K562 (cell line): ENCODE measurements at regions not wholly inside any gene's neighbourhood (a gene's known extent, or its start where the extent isn't known, plus 50 kb on each side); places are given as distances from the start of the nearest gene placed in this dataset.

Experiments used
- ATAC-seq: fragments of 200-7000 bp; cut with Tn5 transposase; 3 replicates; pipeline ENCODE4 v1.9.1; 2020; ENCODE audit warnings: moderate library complexity
- BruUV-seq: library from RNA; stranded (reverse); fragments of 400-500 nt; replicated peaks from 2 replicates; lab custom pipeline; 2021; lab: Mats Ljungman, UMichigan
- CTCF ChIA-PET: fragments of 300-600 bp; formaldehyde crosslinking; extraction: SDS; loops from one replicate; lab custom pipeline; 2021; ENCODE audit warnings: low intra/inter-chr PET ratio; lab: Yijun Ruan, JAX
- POLR2A ChIA-PET: fragments of 300-600, 350-650 bp; sonication (Branson Sonifier 250); formaldehyde crosslinking; extraction: SDS; loops from one replicate; lab custom pipeline; 2021; ENCODE audit warnings: antibody characterized with exemption, inconsistent platforms; lab: Yijun Ruan, JAX
- DNase-seq, 4 experiments: peaks; one replicate each; pipeline versions ENCODE4 v3.0.0 to v3.0.0-alpha.2; 2011 to 2018; ENCODE audit warnings: low spot score in 3 of 4, mixed read lengths in 3 of 4; ENCODE audit errors: extremely low read depth in 1 of 4
- FAIRE-seq: peaks from 2 replicates; lab custom pipeline; 2011; peaks lifted over from hg19 to GRCh38; lab: Jason Lieb, UNC
- H2AFZ ChIP-seq: 2 replicates; pipeline ENCODE4 v1.6.0; 2011; ENCODE audit warnings: low read depth, low read length, control low read depth, inconsistent platforms
- H3K27ac ChIP-seq: fragments of 200-600 bp; 3 replicates; pipeline ENCODE4 v1.8.0; 2011; ENCODE audit warnings: low read depth, mild to moderate bottlenecking, control low read depth, inconsistent platforms, low read length, moderate library complexity, mixed read lengths; ENCODE audit errors: extremely low read depth
- H3K27me3 ChIP-seq, 2 experiments: fragments of 300-600 bp in 1 of 2; 2 replicates in 1 of 2; 3 replicates in 1 of 2; pipeline versions ENCODE4 v1.6.0 to v1.8.0; 2011; ENCODE audit warnings: inconsistent platforms in 2 of 2, low read length in 2 of 2, mild to moderate bottlenecking in 1 of 2, mixed read lengths in 1 of 2, moderate library complexity in 1 of 2; ENCODE audit not compliant: control insufficient read depth in 2 of 2, insufficient read depth in 2 of 2
- H3K36me3 ChIP-seq: fragments of 300-600 bp; 3 replicates; pipeline ENCODE4 v1.8.0; 2011; ENCODE audit warnings: mild to moderate bottlenecking, low read length, inconsistent platforms; ENCODE audit not compliant: control insufficient read depth, insufficient read depth
- H3K4me1 ChIP-seq, 2 experiments: fragments of 200-600 bp in 1 of 2; replicated peaks in 1 of 2; 2 replicates in 1 of 2; 3 replicates in 1 of 2; pipeline versions ENCODE4 v1.5.1 to v1.8.0; 2011; ENCODE audit warnings: inconsistent platforms in 2 of 2, low read length in 2 of 2, mild to moderate bottlenecking in 1 of 2, mixed read lengths in 1 of 2, moderate library complexity in 1 of 2; ENCODE audit not compliant: control insufficient read depth in 2 of 2, insufficient read depth in 2 of 2
- H3K4me2 ChIP-seq: 2 replicates; pipeline ENCODE4 v1.6.1; 2011; ENCODE audit warnings: low read length, control low read depth, inconsistent platforms, mixed read lengths; ENCODE audit not compliant: insufficient read depth
- H3K4me3 ChIP-seq: fragments of 200-600 bp; sonication (generic), shearing (Covaris generic); 2 replicates; pipeline ENCODE4 v1.5.1; 2016; ENCODE audit warnings: control low read depth, inconsistent platforms
- H3K79me2 ChIP-seq: fragments of 200-600 bp; 3 replicates; pipeline ENCODE4 v1.8.0; 2011; ENCODE audit warnings: low read length, inconsistent platforms; ENCODE audit not compliant: control insufficient read depth, insufficient read depth
- H3K9ac ChIP-seq, 2 experiments: 2 replicates each; pipeline versions ENCODE4 v1.6.0 to v1.6.1; 2011; ENCODE audit warnings: low read depth in 2 of 2, low read length in 2 of 2, control low read depth in 1 of 2, inconsistent platforms in 1 of 2, mild to moderate bottlenecking in 1 of 2, mixed read lengths in 1 of 2; ENCODE audit not compliant: insufficient read depth in 1 of 2
- H3K9me1 ChIP-seq: one replicate; pipeline ENCODE4 v1.6.0; 2011; ENCODE audit warnings: inconsistent platforms, mild to moderate bottlenecking, low read length, moderate library complexity; ENCODE audit not compliant: control insufficient read depth, insufficient read depth
- H3K9me3 ChIP-seq: replicated peaks from 2 replicates; pipeline ENCODE4 v1.5.1; 2011; ENCODE audit warnings: low read depth, low read length, inconsistent platforms; ENCODE audit not compliant: control insufficient read depth, insufficient read depth
- H4K20me1 ChIP-seq: replicated peaks from 2 replicates; pipeline ENCODE4 v1.6.1; 2011; ENCODE audit warnings: low read length, inconsistent platforms, mixed read lengths; ENCODE audit not compliant: control insufficient read depth, insufficient read depth
- BCOR ChIP-seq: fragments of 450-650 bp; IDR thresholded peaks from 2 replicates; pipeline ENCODE4 v1.6.1; 2016
- BRD4 ChIP-seq: fragments of 200-600 bp; sonication (generic); IDR thresholded peaks from 2 replicates; pipeline ENCODE4 v1.6.1; 2017; ENCODE audit warnings: inconsistent platforms
- CBX5 ChIP-seq: IDR thresholded peaks from 2 replicates; pipeline ENCODE4 v1.6.1; 2014; ENCODE audit warnings: low read depth, borderline replicate concordance
- EHMT2 ChIP-seq: fragments of 450-650 bp; IDR thresholded peaks from 2 replicates; pipeline ENCODE4 v1.6.1; 2018; ENCODE audit warnings: antibody characterized with exemption
- HMG20A ChIP-seq: fragments of 450-650 bp; formaldehyde crosslinking; conservative IDR thresholded peaks from 2 replicates; pipeline ENCODE4 v1.4.0; 2020; ENCODE audit warnings: mild to moderate bottlenecking, mixed read lengths
- NRF1 ChIP-seq, 2 experiments: fragments of 450-650 bp; IDR thresholded peaks in 1 of 2; conservative IDR thresholded peaks in 1 of 2; 2 replicates each; pipeline ENCODE4 v1.6.1; 2014; ENCODE audit warnings: mild to moderate bottlenecking in 2 of 2
- PURB ChIP-seq: sonication (generic); formaldehyde crosslinking; IDR thresholded peaks from 2 replicates; pipeline ENCODE4 v1.9.0; 2021; ENCODE audit warnings: low read depth, mild to moderate bottlenecking, missing genetic modification reagents
- SOX6 ChIP-seq: fragments of 450-650 bp; IDR thresholded peaks from 2 replicates; pipeline ENCODE4 v1.6.1; 2014; ENCODE audit warnings: mild to moderate bottlenecking
- TFAM ChIP-seq: fragments of 250-450 bp; sonication (Bioruptor Pico); conservative IDR thresholded peaks from 2 replicates; pipeline ENCODE4 v1.5.0; 2021; ENCODE audit warnings: mild to moderate bottlenecking, moderate library complexity
- WHSC1 ChIP-seq: IDR thresholded peaks from one replicate; pipeline ENCODE4 v1.6.1; 2012; ENCODE audit warnings: low read length, control low read depth, inconsistent platforms
- WGBS: fragments of 100-300 bp; shearing (Covaris generic); methylation state at CpG from one replicate; pipeline ENCODE4 v1.1.6; 2016; ENCODE audit warnings: low coverage, mixed read lengths; ENCODE audit not compliant: insufficient coverage; ENCODE audit errors: missing lambda C conversion rate; 5-methylcytosine and 5-hydroxymethylcytosine counted together
- in situ Hi-C: fragments of 300-500 bp; cut with MboI; formaldehyde crosslinking; loops from 4 replicates; pipeline ENCODE4 v1.15.0; 2018; ENCODE audit warnings: inconsistent platforms, mixed read lengths
- intact Hi-C: fragments of 100-400 bp; cut with micrococcal nuclease; formaldehyde crosslinking; loops from 2 replicates; pipeline ENCODE4 v1.14.2; 2022
- TF ChIP-seq, protein P1 (sequence below): sonication (generic); formaldehyde crosslinking; IDR thresholded peaks from 2 replicates; pipeline ENCODE4 v1.8.0; 2022; ENCODE audit warnings: missing genetic modification reagents, mild to moderate bottlenecking, borderline replicate concordance
- TF ChIP-seq, protein P2 (sequence below): fragments of 450-650 bp; IDR thresholded peaks from 2 replicates; pipeline ENCODE4 v1.6.1; 2018; ENCODE audit warnings: mild to moderate bottlenecking, low read depth; ENCODE audit not compliant: partially characterized antibody
- TF ChIP-seq, protein P3 (sequence below): sonication (generic); formaldehyde crosslinking; IDR thresholded peaks from 2 replicates; pipeline ENCODE4 v1.8.0; 2022; ENCODE audit warnings: mild to moderate bottlenecking, missing genetic modification reagents

GRCh38 chr18:24910221-24910620, 441.7 kb downstream of the ZNF521 start:
- no peak for ATAC-seq
- H3K9me3 ChIP-seq = 0 out of 2 replicates have a peak, but pooled peaks cover 3% of the 10 kb centered on the region
- no peaks in the 10 kb centered on the region for H3K9me1 ChIP-seq
- H3K4me1 ChIP-seq = no peaks in the 10 kb centered on the region
- H3K36me3 ChIP-seq = no peaks in the 10 kb centered on the region
- intact Hi-C loops = no loop called here
- H4K20me1 ChIP-seq = no peaks in the 10 kb centered on the region
- H3K79me2 ChIP-seq = no peaks in the 10 kb centered on the region
- CTCF ChIA-PET = no interaction called here
- BruUV-seq = no TSS peak
- in situ Hi-C loops = no loop called here
- no peak overlapping the region for H3K4me3 ChIP-seq
- TF ChIP-seq PURB (CRISPR knock-in tag) (no peak), NRF1 (conservative IDR thresholded peaks at IDR 0.05 in 1 of 2, IDR thresholded peaks at IDR 0.05 in 1 of 2) (no peak)
- no peak for DNase-seq
- no peak overlapping the region for H3K4me2 ChIP-seq
- no peak overlapping the region for H3K27ac ChIP-seq
- H2AFZ ChIP-seq = no peak overlapping the region
- no peak for FAIRE-seq
- POLR2A ChIA-PET = no interaction called here
- H3K27me3 ChIP-seq = no peaks in the 10 kb centered on the region
- H3K9ac ChIP-seq = no peak overlapping the region

DNA sequence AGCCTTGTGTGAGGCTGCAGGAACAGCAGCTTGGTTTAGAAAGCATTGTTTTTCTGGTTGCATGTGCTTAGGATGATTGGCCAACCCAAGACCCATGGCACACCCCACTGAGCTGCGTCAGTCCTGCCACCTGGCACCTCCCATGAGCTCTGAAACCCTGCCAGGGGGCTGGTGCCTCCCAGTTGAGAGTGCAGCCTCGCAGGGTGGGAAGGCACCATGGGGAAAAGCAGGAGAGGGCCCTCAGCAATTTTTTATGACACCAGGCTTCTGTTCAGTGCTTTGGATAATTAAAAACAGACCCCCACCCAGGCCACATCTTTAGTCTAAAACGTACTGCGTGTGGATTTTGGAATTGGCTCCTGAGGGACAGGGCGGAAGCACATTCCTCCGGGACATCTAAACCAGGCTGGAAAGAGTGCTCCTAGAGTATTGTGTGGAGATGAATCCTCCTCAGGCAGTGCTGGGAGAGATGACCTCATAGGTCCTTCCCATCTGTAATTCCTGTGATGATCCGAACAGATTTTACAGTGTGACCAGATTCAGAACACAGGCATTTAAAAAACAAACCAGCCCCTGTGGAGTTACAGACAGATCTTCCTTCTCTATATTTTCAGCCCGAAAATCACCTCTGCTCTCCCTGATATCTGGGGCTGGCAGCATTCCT, 438.3 kb downstream of the ZNF521 start:
- Histone ChIP-seq H3K79me2 (no peaks in the 10 kb centered on the region), H3K27me3 (no peaks in the 10 kb centered on the region), H3K9me1 (no peaks in the 10 kb centered on the region), H3K9ac (no peak overlapping the region), H3K27ac (no peak overlapping the region), H3K4me3 (no peak overlapping the region), H4K20me1 (no peaks in the 10 kb centered on the region), H3K4me1 (no peaks in the 10 kb centered on the region), H3K9me3 (0 out of 2 replicates have a peak, but pooled peaks cover 3% of the 10 kb centered on the region), H3K36me3 (no peaks in the 10 kb centered on the region), H3K4me2 (no peak overlapping the region), H2AFZ (no peak overlapping the region)
- ATAC-seq (no peak), FAIRE-seq (no peak), DNase-seq (no peak)
- ChIA-PET POLR2A (no interaction called here), CTCF (no interaction called here)
- intact Hi-C loops (no loop called here), in situ Hi-C loops (no loop called here)
- WGBS = 2% methylated on average over 8 of the region's 8 CpGs
- no TSS peak for BruUV-seq
- TF ChIP-seq EHMT2 (no peak), CBX5 (no peak), HMG20A (no peak), BRD4 (no peak), BCOR (no peak), SOX6 (no peak), WHSC1 (no peak), TFAM (CRISPR knock-in tag) (no peak)
- TF ChIP-seq, protein P1, sequence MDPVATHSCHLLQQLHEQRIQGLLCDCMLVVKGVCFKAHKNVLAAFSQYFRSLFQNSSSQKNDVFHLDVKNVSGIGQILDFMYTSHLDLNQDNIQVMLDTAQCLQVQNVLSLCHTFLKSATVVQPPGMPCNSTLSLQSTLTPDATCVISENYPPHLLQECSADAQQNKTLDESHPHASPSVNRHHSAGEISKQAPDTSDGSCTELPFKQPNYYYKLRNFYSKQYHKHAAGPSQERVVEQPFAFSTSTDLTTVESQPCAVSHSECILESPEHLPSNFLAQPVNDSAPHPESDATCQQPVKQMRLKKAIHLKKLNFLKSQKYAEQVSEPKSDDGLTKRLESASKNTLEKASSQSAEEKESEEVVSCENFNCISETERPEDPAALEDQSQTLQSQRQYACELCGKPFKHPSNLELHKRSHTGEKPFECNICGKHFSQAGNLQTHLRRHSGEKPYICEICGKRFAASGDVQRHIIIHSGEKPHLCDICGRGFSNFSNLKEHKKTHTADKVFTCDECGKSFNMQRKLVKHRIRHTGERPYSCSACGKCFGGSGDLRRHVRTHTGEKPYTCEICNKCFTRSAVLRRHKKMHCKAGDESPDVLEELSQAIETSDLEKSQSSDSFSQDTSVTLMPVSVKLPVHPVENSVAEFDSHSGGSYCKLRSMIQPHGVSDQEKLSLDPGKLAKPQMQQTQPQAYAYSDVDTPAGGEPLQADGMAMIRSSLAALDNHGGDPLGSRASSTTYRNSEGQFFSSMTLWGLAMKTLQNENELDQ = no peak
- TF ChIP-seq, protein P2, sequence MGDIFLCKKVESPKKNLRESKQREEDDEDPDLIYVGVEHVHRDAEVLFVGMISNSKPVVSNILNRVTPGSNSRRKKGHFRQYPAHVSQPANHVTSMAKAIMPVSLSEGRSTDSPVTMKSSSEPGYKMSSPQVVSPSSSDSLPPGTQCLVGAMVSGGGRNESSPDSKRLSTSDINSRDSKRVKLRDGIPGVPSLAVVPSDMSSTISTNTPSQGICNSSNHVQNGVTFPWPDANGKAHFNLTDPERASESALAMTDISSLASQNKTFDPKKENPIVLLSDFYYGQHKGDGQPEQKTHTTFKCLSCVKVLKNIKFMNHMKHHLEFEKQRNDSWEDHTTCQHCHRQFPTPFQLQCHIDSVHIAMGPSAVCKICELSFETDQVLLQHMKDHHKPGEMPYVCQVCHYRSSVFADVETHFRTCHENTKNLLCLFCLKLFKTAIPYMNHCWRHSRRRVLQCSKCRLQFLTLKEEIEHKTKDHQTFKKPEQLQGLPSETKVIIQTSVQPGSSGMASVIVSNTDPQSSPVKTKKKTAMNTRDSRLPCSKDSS = no peak
- TF ChIP-seq, protein P3, sequence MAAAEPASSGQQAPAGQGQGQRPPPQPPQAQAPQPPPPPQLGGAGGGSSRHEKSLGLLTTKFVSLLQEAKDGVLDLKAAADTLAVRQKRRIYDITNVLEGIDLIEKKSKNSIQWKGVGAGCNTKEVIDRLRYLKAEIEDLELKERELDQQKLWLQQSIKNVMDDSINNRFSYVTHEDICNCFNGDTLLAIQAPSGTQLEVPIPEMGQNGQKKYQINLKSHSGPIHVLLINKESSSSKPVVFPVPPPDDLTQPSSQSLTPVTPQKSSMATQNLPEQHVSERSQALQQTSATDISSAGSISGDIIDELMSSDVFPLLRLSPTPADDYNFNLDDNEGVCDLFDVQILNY (CRISPR knock-in tag) = no peak
